Cardiac muscle cell (in vitro differentiated cells and primary cell): ENCODE measurements at regions not wholly inside any gene's neighbourhood (a gene's known extent, or its start where the extent isn't known, plus 50 kb on each side); places are given as distances from the start of the nearest gene placed in this dataset.

ENCODE experiments used
- DNase-seq, 2 donors: peaks; one replicate each; pipeline versions ENCODE4 v3.0.0 to v3.0.0-alpha.2; 2010 to 2017; ENCODE audit warnings: low read depth in 1 of 2, low spot score in 1 of 2
- H3K27ac ChIP-seq: fragments of 200-600 bp; sonication (generic); 2 replicates; pipeline ENCODE4 v1.5.1; 2016
- H3K27me3 ChIP-seq: fragments of 200-600 bp; sonication (generic); 2 replicates; pipeline ENCODE4 v1.6.0; 2016; ENCODE audit warnings: control low read depth
- H3K36me3 ChIP-seq: fragments of 200-600 bp; sonication (generic); 2 replicates; pipeline ENCODE4 v1.5.1; 2016; ENCODE audit warnings: control low read depth
- H3K4me1 ChIP-seq: fragments of 200-600 bp; sonication (generic); 2 replicates; pipeline ENCODE4 v1.8.1; 2017; ENCODE audit warnings: low read depth, mild to moderate bottlenecking, mixed run types
- H3K4me3 ChIP-seq: fragments of 200-600 bp; sonication (generic); 2 replicates; pipeline ENCODE4 v1.5.1; 2016; ENCODE audit warnings: mild to moderate bottlenecking
- H3K9me3 ChIP-seq: fragments of 200-600 bp; sonication (generic); 2 replicates; pipeline ENCODE4 v1.5.1; 2017; ENCODE audit warnings: low read depth, mild to moderate bottlenecking, control low read depth
- TF ChIP-seq, protein P1 (sequence below): IDR thresholded peaks from 2 replicates; pipeline ENCODE4 v1.5.1; 2012; ENCODE audit warnings: low read depth, mild to moderate bottlenecking, low read length

DNA sequence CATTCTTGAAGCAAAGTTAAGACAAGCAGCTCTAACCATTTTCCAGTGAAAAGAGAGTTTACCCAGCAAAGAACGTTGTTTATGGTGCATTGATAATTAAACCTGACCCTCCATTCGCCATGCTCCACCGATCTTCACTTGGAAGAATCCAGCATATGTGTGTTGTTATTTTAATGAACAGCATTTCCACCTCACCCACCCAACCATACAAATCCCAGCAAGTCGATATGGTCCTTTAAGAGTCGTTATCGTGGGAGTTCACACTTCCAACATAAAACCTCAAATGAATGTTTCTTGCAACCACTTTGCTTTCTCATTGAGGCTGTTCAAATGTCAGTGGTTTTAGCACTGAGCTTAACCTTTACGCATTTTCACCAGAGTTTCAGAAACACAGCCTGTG is 147.4 kb upstream of the LDB2 start:
- Histone ChIP-seq H3K4me3 (no peak overlapping the region), H3K9me3 (no peaks in the 10 kb centered on the region), H3K36me3 (no peaks in the 10 kb centered on the region), H3K27ac (no peak overlapping the region), H3K4me1 (no peaks in the 10 kb centered on the region), H3K27me3 (no peaks in the 10 kb centered on the region)
- TF ChIP-seq, protein P1, sequence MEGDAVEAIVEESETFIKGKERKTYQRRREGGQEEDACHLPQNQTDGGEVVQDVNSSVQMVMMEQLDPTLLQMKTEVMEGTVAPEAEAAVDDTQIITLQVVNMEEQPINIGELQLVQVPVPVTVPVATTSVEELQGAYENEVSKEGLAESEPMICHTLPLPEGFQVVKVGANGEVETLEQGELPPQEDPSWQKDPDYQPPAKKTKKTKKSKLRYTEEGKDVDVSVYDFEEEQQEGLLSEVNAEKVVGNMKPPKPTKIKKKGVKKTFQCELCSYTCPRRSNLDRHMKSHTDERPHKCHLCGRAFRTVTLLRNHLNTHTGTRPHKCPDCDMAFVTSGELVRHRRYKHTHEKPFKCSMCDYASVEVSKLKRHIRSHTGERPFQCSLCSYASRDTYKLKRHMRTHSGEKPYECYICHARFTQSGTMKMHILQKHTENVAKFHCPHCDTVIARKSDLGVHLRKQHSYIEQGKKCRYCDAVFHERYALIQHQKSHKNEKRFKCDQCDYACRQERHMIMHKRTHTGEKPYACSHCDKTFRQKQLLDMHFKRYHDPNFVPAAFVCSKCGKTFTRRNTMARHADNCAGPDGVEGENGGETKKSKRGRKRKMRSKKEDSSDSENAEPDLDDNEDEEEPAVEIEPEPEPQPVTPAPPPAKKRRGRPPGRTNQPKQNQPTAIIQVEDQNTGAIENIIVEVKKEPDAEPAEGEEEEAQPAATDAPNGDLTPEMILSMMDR = no peak
- DNase-seq = no peak

DNA sequence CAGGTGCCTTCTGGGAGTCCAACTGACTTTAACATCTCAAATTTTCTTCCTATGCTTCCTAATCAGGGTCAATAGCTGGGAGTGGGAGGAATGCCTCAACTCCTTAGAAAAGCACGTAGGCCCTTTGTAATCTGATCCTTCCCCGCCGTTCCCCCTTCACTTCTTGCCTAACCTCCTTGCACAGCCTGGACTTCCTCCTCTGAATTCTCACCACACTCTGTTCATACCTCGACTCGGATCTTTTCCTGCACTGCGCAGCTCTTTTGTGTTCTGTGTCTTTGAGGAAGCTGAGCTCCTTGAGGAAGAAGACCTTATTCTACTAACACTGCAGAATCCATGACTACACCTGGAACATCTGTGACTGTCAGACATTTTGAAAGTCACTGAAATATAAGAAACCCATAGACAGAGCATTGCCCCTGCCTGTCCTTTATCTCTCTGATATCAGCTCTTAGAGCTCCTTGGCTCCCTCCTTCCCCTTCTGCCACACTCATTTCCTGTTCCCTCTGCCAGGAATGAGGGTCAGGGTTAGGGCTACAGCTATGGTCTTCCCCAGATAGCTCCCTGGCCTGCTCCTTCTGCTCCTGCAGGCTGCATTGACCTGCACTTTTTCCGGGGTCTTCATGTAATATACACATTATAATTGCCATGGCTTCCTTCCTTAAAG is 140.2 kb upstream of the LDB2 start:
- Histone ChIP-seq H3K27ac (no peak overlapping the region), H3K4me1 (no peaks in the 10 kb centered on the region), H3K4me3 (no peak overlapping the region), H3K27me3 (no peaks in the 10 kb centered on the region), H3K9me3 (no peaks in the 10 kb centered on the region), H3K36me3 (no peaks in the 10 kb centered on the region)
- DNase-seq = peak in 1 of 2 donors; percentile 50
- TF ChIP-seq, protein P1 = no peak

- H3K27me3 ChIP-seq = no peaks in the 10 kb centered on the region
- no peak overlapping the region for H3K4me3 ChIP-seq
- H3K27ac ChIP-seq = no peak overlapping the region
- TF ChIP-seq, protein P1 = no peak
- no peaks in the 10 kb centered on the region for H3K9me3 ChIP-seq
- H3K36me3 ChIP-seq = no peaks in the 10 kb centered on the region
- no peaks in the 10 kb centered on the region for H3K4me1 ChIP-seq
- DNase-seq = no peak
Measured at GRCh38 chr4:17033768-17034181, 135.3 kb upstream of the LDB2 start.

DNA sequence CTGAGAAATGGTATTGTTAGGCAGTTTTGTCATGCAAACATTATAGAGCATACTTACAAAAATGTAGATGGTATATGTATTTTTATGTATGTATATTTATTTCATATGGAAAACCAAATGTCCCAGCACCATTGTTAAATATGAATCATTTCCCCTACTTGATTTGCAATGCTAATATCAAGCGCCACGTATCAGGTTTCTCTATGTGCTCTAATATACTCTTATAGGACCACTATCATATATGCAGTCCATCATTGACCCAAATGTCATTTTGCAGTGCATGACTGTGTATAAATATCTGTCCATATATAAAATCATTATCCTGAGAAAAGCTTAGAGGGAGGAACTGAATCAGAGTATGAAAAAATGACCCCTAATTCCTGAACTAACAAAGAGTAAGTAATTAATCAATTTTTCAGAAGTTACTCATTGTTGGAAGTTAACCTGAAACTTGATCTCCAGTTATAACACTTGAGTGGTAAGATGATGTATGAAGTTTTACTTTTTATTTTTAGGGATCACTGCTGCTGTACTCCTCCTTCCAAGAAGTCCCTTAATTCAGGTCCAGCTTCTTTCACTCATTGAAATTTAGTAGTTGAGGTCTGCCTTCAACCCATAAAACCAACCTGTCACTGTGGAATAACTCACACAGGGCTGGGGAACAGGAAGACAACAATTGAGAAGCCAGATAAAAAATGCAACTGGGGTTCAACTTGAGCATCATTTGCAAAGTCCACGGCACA is 134.8 kb upstream of the LDB2 start:
- no peaks in the 10 kb centered on the region for H3K36me3 ChIP-seq
- H3K9me3 ChIP-seq = no peaks in the 10 kb centered on the region
- no peak for DNase-seq
- H3K27ac ChIP-seq = no peak overlapping the region
- H3K4me1 ChIP-seq = no peaks in the 10 kb centered on the region
- H3K4me3 ChIP-seq = no peak overlapping the region
- no peaks in the 10 kb centered on the region for H3K27me3 ChIP-seq
- TF ChIP-seq, protein P1 = no peak

DNA sequence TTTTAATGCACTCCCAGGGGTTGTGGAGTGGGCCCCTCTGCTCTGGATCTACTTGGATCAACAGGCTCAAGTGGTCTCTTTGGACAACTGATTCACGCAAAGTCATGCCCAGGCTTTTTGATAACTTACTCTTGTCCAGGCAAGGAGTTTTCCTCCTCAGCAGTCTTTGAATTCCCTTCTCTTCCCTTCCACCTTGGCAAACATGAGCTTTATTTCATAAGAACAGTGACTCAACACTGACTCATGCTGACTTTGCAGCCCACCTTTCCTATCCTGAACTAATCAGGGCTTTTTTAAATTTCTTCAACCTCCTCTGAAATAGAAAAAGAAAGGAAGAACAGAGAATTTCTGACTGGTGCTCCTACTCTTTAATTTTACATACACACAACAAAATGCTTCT is 132.1 kb upstream of the LDB2 start:
- Histone ChIP-seq H3K27ac (no peak overlapping the region), H3K27me3 (no peaks in the 10 kb centered on the region)

More for the DNA sequence above, 132.1 kb upstream of the LDB2 start:
- Histone ChIP-seq H3K4me1 (no peaks in the 10 kb centered on the region), H3K36me3 (no peaks in the 10 kb centered on the region), H3K4me3 (no peak overlapping the region), H3K9me3 (no peaks in the 10 kb centered on the region)
- DNase-seq = peak in 1 of 2 donors; percentile 87
- TF ChIP-seq, protein P1 = no peak
